ENCODE measurements at regions not wholly inside any gene's neighbourhood (a gene's known extent, or its start where the extent isn't known, plus 50 kb on each side); places are given as distances from the start of the nearest gene placed in this dataset.

DNA sequence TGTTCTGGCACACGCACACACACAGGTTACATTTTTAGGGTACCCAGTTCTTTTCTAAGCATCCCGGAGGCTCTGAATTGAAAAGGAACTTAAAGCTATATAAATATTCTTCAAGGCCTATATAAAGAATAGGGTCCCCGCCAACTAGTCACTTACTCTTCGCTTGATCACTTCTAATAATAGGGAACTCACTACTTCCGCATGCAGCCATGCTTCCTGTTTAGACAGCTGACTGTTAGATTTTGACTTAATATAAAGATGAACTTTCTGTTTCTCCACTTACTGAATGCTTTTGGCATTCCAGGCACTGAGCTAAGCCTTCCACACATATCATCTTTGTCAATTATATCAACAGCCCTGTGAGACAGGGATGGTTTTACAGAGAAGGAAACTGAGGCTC is 259.6 kb downstream of the TSHZ3 start:
- TF ChIP-seq, protein P1, sequence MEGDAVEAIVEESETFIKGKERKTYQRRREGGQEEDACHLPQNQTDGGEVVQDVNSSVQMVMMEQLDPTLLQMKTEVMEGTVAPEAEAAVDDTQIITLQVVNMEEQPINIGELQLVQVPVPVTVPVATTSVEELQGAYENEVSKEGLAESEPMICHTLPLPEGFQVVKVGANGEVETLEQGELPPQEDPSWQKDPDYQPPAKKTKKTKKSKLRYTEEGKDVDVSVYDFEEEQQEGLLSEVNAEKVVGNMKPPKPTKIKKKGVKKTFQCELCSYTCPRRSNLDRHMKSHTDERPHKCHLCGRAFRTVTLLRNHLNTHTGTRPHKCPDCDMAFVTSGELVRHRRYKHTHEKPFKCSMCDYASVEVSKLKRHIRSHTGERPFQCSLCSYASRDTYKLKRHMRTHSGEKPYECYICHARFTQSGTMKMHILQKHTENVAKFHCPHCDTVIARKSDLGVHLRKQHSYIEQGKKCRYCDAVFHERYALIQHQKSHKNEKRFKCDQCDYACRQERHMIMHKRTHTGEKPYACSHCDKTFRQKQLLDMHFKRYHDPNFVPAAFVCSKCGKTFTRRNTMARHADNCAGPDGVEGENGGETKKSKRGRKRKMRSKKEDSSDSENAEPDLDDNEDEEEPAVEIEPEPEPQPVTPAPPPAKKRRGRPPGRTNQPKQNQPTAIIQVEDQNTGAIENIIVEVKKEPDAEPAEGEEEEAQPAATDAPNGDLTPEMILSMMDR (IDR thresholded peaks at IDR 0.05) = no peak
- TF ChIP-seq POLR2A (IDR thresholded peaks at IDR 0.05) = no peak
- no peak for TF ChIP-seq EP300 (IDR thresholded peaks at IDR 0.05)

All from gastroesophageal sphincter (tissue), 3 donors.